NB4 (cell line): ENCODE measurements at regions not wholly inside any gene's neighbourhood (a gene's known extent, or its start where the extent isn't known, plus 50 kb on each side); places are given as distances from the start of the nearest gene placed in this dataset.

Source experiments
- MAX ChIP-seq: IDR thresholded peaks from 2 replicates; pipeline ENCODE4 v1.6.1; 2011; ENCODE audit warnings: low read depth, low read length
- MYC ChIP-seq: IDR thresholded peaks from 2 replicates; pipeline ENCODE4 v1.6.1; 2011; ENCODE audit warnings: low read depth, low read length
- POLR2A ChIP-seq: IDR thresholded peaks from 2 replicates; pipeline ENCODE4 v1.6.1; 2011; ENCODE audit warnings: mild to moderate bottlenecking; ENCODE audit not compliant: insufficient read length; ENCODE audit errors: extremely low read depth
- TF ChIP-seq, protein P1 (sequence below): IDR thresholded peaks from one replicate; pipeline ENCODE4 v1.5.1; 2012; ENCODE audit warnings: low read depth, low read length

DNA sequence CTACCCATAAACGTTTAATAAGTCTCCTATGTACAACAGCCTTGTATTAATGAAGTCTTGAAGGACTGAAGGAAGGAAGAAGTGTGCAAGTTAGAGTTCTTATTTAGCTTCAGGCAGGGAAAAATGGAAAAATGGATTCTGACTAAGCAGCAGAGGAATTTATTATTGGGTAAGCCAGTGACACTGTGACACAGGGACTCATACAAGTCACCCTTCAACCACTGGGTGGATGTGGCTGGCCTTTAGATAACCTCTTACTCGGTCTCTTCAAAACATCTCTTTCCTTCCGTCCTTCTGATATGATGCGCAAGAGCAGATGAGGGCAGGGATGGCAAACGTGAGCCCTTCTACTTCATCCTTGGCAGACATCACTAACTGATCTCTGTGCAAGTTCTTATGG is 145.6 kb downstream of the DHX35 start:
- TF ChIP-seq, protein P1, sequence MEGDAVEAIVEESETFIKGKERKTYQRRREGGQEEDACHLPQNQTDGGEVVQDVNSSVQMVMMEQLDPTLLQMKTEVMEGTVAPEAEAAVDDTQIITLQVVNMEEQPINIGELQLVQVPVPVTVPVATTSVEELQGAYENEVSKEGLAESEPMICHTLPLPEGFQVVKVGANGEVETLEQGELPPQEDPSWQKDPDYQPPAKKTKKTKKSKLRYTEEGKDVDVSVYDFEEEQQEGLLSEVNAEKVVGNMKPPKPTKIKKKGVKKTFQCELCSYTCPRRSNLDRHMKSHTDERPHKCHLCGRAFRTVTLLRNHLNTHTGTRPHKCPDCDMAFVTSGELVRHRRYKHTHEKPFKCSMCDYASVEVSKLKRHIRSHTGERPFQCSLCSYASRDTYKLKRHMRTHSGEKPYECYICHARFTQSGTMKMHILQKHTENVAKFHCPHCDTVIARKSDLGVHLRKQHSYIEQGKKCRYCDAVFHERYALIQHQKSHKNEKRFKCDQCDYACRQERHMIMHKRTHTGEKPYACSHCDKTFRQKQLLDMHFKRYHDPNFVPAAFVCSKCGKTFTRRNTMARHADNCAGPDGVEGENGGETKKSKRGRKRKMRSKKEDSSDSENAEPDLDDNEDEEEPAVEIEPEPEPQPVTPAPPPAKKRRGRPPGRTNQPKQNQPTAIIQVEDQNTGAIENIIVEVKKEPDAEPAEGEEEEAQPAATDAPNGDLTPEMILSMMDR = no peak
- TF ChIP-seq POLR2A = no peak
- TF ChIP-seq MAX = no peak
- no peak for TF ChIP-seq MYC
